Activated naive CD8-positive, alpha-beta T cell treated with anti-CD3 and anti-CD28 coated beads, Interleukin-2, amount 10 ng/mL, durations not matched to agents 7 days and 5 days (primary cell): ENCODE measurements at regions not wholly inside any gene's neighbourhood (a gene's known extent, or its start where the extent isn't known, plus 50 kb on each side); places are given as distances from the start of the nearest gene placed in this dataset.

Source experiments
- ATAC-seq: fragments of 150-1000 bp; cut with Tn5 transposase; one replicate; pipeline ENCODE4 v1.10.0; 2021; ENCODE audit warnings: low read depth, moderate library complexity
- POLR2A ChIA-PET: fragments of 350-600 bp; sonication (Branson Sonifier 250); formaldehyde crosslinking; loops from one replicate; lab custom pipeline; 2021; ENCODE audit warnings: antibody characterized with exemption; lab: Charles Lee
- DNase-seq: peaks from one replicate; pipeline ENCODE4 v3.0.0; 2021
- H3K27ac Mint-ChIP-seq: one replicate; pipeline ENCODE4 v1.8.0; 2022; ENCODE audit warnings: mild to moderate bottlenecking, mixed read lengths
- H3K27me3 Mint-ChIP-seq: one replicate; pipeline ENCODE4 v1.8.0; 2022; ENCODE audit warnings: mild to moderate bottlenecking, moderate library complexity, mixed read lengths
- H3K36me3 Mint-ChIP-seq: one replicate; pipeline ENCODE4 v1.8.0; 2021; ENCODE audit warnings: mild to moderate bottlenecking, mixed read lengths
- H3K4me1 Mint-ChIP-seq: one replicate; pipeline ENCODE4 v1.8.0; 2021; ENCODE audit warnings: mixed read lengths
- H3K4me3 Mint-ChIP-seq: one replicate; pipeline ENCODE4 v1.8.0; 2022; ENCODE audit warnings: mild to moderate bottlenecking, moderate library complexity, mixed read lengths
- H3K9me3 Mint-ChIP-seq: one replicate; pipeline ENCODE4 v1.8.0; 2021; ENCODE audit warnings: mixed read lengths

GRCh38 chr12:13450231-13451080 is 253.9 kb downstream of the EMP1 start:
- no peaks in the 10 kb centered on the region for H3K27me3 Mint-ChIP-seq
- ATAC-seq (no peak), DNase-seq (no peak)
- H3K4me3 Mint-ChIP-seq: no peak overlapping the region
- no peaks in the 10 kb centered on the region for H3K4me1 Mint-ChIP-seq
- H3K27ac Mint-ChIP-seq: no peak overlapping the region
- H3K9me3 Mint-ChIP-seq: no peaks in the 10 kb centered on the region
- POLR2A ChIA-PET: no interaction called here
- H3K36me3 Mint-ChIP-seq: no peaks in the 10 kb centered on the region

GRCh38 chr12:13444076-13444475 is 247.6 kb downstream of the EMP1 start:
- Mint-ChIP-seq H3K36me3 (no peaks in the 10 kb centered on the region), H3K9me3 (no peaks in the 10 kb centered on the region), H3K4me3 (no peak overlapping the region), H3K27ac (no peak overlapping the region), H3K4me1 (no peaks in the 10 kb centered on the region), H3K27me3 (peaks cover 2% of the 10 kb centered on the region)
- DNase-seq: no peak
- POLR2A ChIA-PET: no interaction called here
- ATAC-seq: no peak

GRCh38 chr12:13443498-13443897 is 247.0 kb downstream of the EMP1 start:
- Mint-ChIP-seq H3K9me3 (no peaks in the 10 kb centered on the region), H3K4me3 (no peak overlapping the region), H3K4me1 (no peaks in the 10 kb centered on the region), H3K36me3 (no peaks in the 10 kb centered on the region), H3K27ac (no peak overlapping the region), H3K27me3 (peaks cover 2% of the 10 kb centered on the region)
- no peak for DNase-seq
- POLR2A ChIA-PET: no interaction called here
- no peak for ATAC-seq

- no peaks in the 10 kb centered on the region for H3K9me3 Mint-ChIP-seq
- peaks cover 2% of the 10 kb centered on the region for H3K27me3 Mint-ChIP-seq
- DNase-seq (no peak), ATAC-seq (no peak)
- H3K27ac Mint-ChIP-seq: no peak overlapping the region
- no peak overlapping the region for H3K4me3 Mint-ChIP-seq
- no peaks in the 10 kb centered on the region for H3K4me1 Mint-ChIP-seq
- POLR2A ChIA-PET: no interaction called here
- no peaks in the 10 kb centered on the region for H3K36me3 Mint-ChIP-seq
These were observed 246.5 kb downstream of the EMP1 start for GRCh38 chr12:13443028-13443427.

GRCh38 chr12:13442457-13442856 is 245.9 kb downstream of the EMP1 start:
- Mint-ChIP-seq H3K4me1 (no peaks in the 10 kb centered on the region), H3K27me3 (peaks cover 2% of the 10 kb centered on the region), H3K36me3 (no peaks in the 10 kb centered on the region), H3K4me3 (no peak overlapping the region), H3K9me3 (no peaks in the 10 kb centered on the region), H3K27ac (no peak overlapping the region)
- ATAC-seq (no peak), DNase-seq (no peak)
- POLR2A ChIA-PET: no interaction called here

GRCh38 chr12:13440844-13441243 is 244.3 kb downstream of the EMP1 start:
- no peak overlapping the region for H3K4me3 Mint-ChIP-seq
- no peak overlapping the region for H3K27ac Mint-ChIP-seq
- no peak for DNase-seq
- ATAC-seq: no peak
- H3K9me3 Mint-ChIP-seq: no peaks in the 10 kb centered on the region
- no peaks in the 10 kb centered on the region for H3K4me1 Mint-ChIP-seq
- H3K27me3 Mint-ChIP-seq: peaks cover 2% of the 10 kb centered on the region
- POLR2A ChIA-PET: no interaction called here
- H3K36me3 Mint-ChIP-seq: no peaks in the 10 kb centered on the region

GRCh38 chr12:13437541-13437940 is 241.0 kb downstream of the EMP1 start:
- ATAC-seq (no peak), DNase-seq (no peak)
- H3K4me1 Mint-ChIP-seq: no peaks in the 10 kb centered on the region
- H3K9me3 Mint-ChIP-seq: no peaks in the 10 kb centered on the region
- POLR2A ChIA-PET: no interaction called here
- no peak overlapping the region for H3K4me3 Mint-ChIP-seq
- no peak overlapping the region for H3K27ac Mint-ChIP-seq
- H3K36me3 Mint-ChIP-seq: no peaks in the 10 kb centered on the region
- H3K27me3 Mint-ChIP-seq: peaks cover 2% of the 10 kb centered on the region

GRCh38 chr12:13436696-13437391 is 240.3 kb downstream of the EMP1 start:
- Mint-ChIP-seq H3K27me3 (peaks cover 2% of the 10 kb centered on the region), H3K9me3 (no peaks in the 10 kb centered on the region), H3K27ac (no peak overlapping the region), H3K4me1 (no peaks in the 10 kb centered on the region), H3K36me3 (no peaks in the 10 kb centered on the region), H3K4me3 (no peak overlapping the region)
- no peak for DNase-seq
- ATAC-seq: no peak
- POLR2A ChIA-PET: no interaction called here

GRCh38 chr12:13436182-13436581 is 239.7 kb downstream of the EMP1 start:
- H3K4me1 Mint-ChIP-seq: no peaks in the 10 kb centered on the region
- DNase-seq (no peak), ATAC-seq (no peak)
- H3K27me3 Mint-ChIP-seq: peaks cover 2% of the 10 kb centered on the region
- POLR2A ChIA-PET: no interaction called here
- H3K36me3 Mint-ChIP-seq: no peaks in the 10 kb centered on the region
- H3K9me3 Mint-ChIP-seq: no peaks in the 10 kb centered on the region
- no peak overlapping the region for H3K4me3 Mint-ChIP-seq
- H3K27ac Mint-ChIP-seq: no peak overlapping the region

- Mint-ChIP-seq H3K9me3 (no peaks in the 10 kb centered on the region), H3K4me1 (no peaks in the 10 kb centered on the region), H3K27me3 (peaks cover 4% of the 10 kb centered on the region), H3K4me3 (no peak overlapping the region), H3K27ac (no peak overlapping the region), H3K36me3 (no peaks in the 10 kb centered on the region)
- ATAC-seq: no peak
- DNase-seq: no peak
- POLR2A ChIA-PET: no interaction called here
These were observed 238.9 kb downstream of the EMP1 start for GRCh38 chr12:13435235-13435933.

- no peak for ATAC-seq
- Mint-ChIP-seq H3K27ac (no peak overlapping the region), H3K36me3 (no peaks in the 10 kb centered on the region), H3K9me3 (no peaks in the 10 kb centered on the region), H3K4me3 (no peak overlapping the region), H3K4me1 (no peaks in the 10 kb centered on the region), H3K27me3 (peaks cover 3% of the 10 kb centered on the region)
- POLR2A ChIA-PET: no interaction called here
- no peak for DNase-seq
These were observed 237.2 kb downstream of the EMP1 start for GRCh38 chr12:13433768-13434167.

GRCh38 chr12:13431041-13431440 is 234.5 kb downstream of the EMP1 start:
- H3K4me3 Mint-ChIP-seq: no peak overlapping the region
- H3K27me3 Mint-ChIP-seq: peaks cover 3% of the 10 kb centered on the region
- POLR2A ChIA-PET: no interaction called here
- ATAC-seq (no peak), DNase-seq (no peak)
- no peaks in the 10 kb centered on the region for H3K9me3 Mint-ChIP-seq
- no peak overlapping the region for H3K27ac Mint-ChIP-seq
- no peaks in the 10 kb centered on the region for H3K4me1 Mint-ChIP-seq
- H3K36me3 Mint-ChIP-seq: no peaks in the 10 kb centered on the region

GRCh38 chr12:13428538-13429265 is 232.2 kb downstream of the EMP1 start:
- Mint-ChIP-seq H3K9me3 (no peaks in the 10 kb centered on the region), H3K4me1 (no peaks in the 10 kb centered on the region), H3K36me3 (no peaks in the 10 kb centered on the region), H3K27ac (no peak overlapping the region), H3K4me3 (no peak overlapping the region), H3K27me3 (peaks cover 3% of the 10 kb centered on the region)
- POLR2A ChIA-PET: no interaction called here
- no peak for ATAC-seq
- DNase-seq: no peak
